NCI-H128 (cell line): ENCODE measurements at regions not wholly inside any gene's neighbourhood (a gene's known extent, or its start where the extent isn't known, plus 50 kb on each side); places are given as distances from the start of the nearest gene placed in this dataset.
"Not testable (repeated sequence)": the region's sequence is repeated elsewhere in the genome, so short reads cannot be mapped to it uniquely, and the experiment has no call there.

ENCODE experiments used
- DNase-seq: peaks from one replicate; lab custom pipeline; 2025; ENCODE audit not compliant: unreplicated experiment; lab: John Stamatoyannopoulos, UW

GRCh38 chr3:110506890-110507289, 564.7 kb upstream of the NECTIN3 start:
- no peak for DNase-seq

- not testable (repeated sequence) for DNase-seq
These were observed 564.0 kb upstream of the NECTIN3 start for GRCh38 chr3:110507570-110507969.

- no peak for DNase-seq
These were observed 558.7 kb upstream of the NECTIN3 start for GRCh38 chr3:110512961-110513360.

GRCh38 chr3:110518031-110518430, 553.6 kb upstream of the NECTIN3 start:
- no peak for DNase-seq

DNA sequence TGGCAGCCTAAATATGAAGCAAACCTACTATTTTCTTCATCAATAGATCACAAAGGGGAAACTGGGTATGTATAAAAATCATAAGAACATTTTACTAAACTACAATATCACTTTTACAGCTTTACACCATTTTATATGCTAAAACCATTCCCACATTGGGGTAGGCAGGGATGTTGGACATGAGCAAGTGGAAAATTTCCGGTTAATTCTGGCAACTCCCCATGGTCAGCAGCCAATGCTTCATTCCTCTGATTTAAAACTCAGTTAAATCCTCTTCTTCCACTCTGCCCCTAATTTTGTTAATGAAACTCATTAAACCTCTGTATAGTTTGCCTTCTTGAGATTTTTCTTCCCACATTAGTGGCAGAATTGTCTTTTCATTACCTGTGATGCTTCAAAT, 552.5 kb upstream of the NECTIN3 start:
- no peak for DNase-seq

DNA sequence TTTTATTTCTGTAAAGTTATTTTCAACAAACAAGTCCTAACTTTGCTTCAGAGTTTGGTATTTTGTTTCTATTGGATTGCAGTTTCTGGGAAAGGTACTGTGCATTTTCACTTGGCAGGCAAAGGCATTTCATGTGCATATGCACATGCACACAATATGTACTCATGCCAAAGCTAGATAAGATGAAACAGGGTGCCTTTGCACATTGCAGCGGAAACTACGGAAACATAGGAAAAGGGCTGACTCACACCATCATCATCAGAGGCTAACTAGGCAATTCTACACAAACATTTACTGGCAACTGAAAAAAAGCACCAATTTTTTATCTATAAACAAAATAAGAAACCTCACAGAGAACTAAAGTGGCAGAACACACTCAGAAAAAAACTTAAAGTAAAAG, 550.6 kb upstream of the NECTIN3 start:
- no peak for DNase-seq

DNA sequence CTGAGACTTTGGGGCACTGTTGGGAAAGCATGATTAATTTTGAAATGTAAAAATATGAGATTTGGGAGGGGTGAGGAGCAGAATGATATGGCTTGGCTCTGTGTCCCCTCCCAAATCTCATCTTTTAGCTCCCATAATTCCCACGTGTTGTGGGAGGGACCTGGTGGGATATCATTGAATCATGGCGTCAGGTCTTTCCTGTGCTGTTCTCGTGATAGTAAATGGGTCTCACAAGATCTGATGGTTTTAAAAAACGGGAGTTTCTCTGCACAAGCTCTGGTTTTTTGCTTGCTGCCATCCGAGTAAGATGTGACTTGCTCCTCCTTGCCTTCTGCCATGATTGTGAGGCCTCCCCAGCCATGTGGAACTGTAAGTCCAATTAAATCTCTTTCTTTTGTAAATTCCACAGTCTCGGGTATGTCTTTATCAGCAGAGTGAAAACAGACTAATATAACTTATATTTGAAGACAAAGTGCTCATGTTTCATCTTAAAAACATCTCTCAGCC, 546.0 kb upstream of the NECTIN3 start:
- DNase-seq, result not testable (repeated sequence)

GRCh38 chr3:110526777-110527727, 544.6 kb upstream of the NECTIN3 start:
- DNase-seq, result no peak

GRCh38 chr3:110528305-110529121, 543.1 kb upstream of the NECTIN3 start:
- DNase-seq, result no peak

GRCh38 chr3:110530902-110531301, 540.7 kb upstream of the NECTIN3 start:
- DNase-seq, result no peak

GRCh38 chr3:110533089-110533488, 538.5 kb upstream of the NECTIN3 start:
- DNase-seq, result no peak

DNA sequence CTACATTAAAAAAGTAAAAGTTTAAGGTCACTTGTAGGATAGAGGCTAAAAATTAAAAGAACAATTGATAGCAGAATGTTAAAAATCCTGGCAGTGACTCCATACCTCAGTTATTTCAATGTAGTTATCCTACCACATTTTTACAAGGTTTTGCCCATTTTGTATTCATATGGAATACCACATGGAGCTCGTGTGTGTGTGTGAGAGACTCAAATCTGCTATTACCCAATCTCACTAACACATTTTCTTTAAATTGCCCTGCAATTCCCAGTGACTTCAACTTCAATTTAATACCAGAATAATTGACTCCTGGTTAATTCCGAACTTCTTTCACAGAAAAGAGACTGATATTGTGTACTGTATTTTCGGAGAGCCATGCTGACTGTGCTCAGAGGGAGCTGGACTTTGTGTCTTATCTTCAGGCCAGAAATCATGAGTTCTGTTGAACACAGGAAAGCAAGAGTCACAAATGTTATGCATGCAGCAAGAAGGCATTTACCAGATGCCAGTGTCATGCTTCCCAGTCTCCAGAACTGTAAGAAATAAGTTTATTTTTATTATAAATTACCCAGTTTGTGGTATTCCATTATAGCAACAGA, 529.0 kb upstream of the NECTIN3 start:
- DNase-seq, result no peak

GRCh38 chr3:110544730-110545129, 526.9 kb upstream of the NECTIN3 start:
- no peak for DNase-seq

DNA sequence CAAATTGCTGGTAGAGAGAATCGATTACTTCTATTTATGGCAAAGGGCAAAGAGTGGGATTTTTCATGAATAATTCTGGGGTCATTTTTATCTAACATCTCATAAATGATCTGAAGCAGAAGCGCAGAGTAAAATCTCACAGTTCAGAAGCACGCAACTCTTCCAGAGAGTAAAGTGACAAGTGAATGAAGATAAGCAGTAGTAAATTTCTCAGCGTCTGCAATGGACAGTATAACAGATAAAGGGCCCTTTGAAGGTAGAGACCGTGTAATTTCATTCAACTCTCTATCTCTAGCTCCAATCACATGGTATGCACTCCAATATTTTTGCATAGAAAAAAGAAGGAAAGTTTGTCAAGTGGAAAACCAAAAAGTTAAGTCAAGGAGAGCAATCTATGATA, 521.1 kb upstream of the NECTIN3 start:
- DNase-seq, result no peak

DNA sequence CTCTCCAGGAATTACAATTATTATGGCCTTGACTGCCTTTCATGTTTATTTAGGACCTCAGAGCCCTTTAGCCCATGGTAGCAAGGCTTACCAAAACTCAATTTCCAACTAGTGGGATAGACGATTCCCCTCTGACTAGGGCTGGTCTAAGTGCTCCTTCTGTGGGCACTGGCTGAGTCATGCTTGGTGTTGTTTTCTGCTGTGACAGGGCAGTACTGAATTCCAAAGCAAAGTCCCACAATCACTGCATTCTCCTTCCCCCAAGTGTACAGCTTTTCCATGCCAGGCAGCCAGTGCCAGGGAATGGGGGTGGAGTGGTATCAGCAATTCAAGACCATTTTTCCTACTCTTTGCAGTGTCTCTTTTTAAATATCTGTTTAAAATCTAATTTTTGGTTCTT, 509.0 kb upstream of the NECTIN3 start:
- no peak for DNase-seq

DNA sequence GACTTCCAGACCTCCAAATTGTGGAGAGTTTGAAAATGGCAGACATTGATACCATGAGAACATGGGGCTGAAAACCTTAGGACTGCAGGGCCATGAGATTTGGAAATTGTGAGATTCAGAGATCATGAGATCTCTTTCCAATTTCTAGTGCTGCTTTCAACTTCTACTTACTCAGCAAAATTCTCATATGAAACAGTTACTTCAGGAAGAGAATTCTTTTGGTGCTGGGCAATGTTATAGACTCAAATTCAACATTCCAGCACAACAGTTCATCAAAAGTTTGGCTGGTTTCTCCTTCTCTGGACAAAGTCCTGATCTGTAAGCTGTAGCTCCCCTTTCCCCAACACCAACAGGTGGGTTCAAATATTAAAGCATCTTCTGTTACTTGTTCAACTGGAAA, 506.9 kb upstream of the NECTIN3 start:
- no peak for DNase-seq

GRCh38 chr3:110567029-110567428, 504.6 kb upstream of the NECTIN3 start:
- no peak for DNase-seq

DNA sequence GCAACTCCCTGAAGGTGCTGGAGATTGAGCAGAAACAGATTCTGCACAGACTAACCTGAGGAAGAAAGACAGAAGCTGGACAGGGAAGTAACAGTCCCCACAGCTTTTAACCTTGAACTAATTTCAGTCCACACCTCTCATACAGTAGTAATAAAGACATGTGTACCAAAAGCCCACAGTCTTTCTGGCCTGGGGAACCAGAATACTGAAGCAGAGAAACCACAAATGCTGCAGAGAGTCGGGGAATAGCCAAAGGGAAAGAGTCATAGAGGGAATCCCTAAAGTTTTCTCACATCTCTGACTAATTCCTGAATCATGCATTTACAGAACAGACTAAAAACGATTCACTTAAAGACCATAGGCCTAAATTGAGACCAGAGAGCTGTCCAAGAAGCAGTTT, 503.4 kb upstream of the NECTIN3 start:
- no peak for DNase-seq

- no peak for DNase-seq
These were observed 502.5 kb upstream of the NECTIN3 start for GRCh38 chr3:110569073-110569472.

DNA sequence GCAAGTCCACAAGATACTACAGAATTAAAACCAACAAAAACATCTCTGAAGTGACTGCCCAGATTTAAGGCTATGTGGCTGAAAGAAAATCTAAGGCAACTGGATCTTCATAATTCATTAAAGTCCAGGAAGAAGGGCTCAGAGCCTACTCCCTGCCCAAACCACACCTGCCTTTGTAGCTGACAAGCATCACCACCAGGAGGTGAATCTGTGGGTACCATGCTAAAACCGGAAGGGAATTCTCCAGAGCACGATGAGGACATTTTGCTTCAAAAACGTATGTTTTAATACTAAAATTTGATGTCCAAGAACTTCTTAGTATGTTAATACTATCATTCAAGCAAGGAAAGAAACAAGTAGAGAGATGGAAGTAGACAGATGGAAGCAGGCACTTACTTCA, 495.9 kb upstream of the NECTIN3 start:
- no peak for DNase-seq

DNA sequence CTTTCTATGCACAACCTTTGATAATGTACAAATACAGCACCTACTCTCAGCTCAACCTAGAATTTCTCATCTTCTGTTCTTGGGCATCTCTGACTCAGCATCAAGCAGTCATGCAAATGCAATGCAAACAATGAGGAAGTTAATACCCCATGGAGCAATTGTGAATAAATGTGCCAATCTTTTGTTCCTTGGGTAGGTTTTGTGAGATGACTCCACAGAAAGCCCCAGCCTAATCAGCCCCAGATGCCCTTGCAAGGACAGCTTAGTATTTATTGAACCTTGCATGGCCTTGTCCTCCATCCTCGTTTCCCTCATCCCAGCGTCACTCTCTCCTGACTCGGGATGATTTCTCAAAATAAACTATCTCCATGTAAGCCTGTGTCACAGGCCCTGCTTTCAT, 494.7 kb upstream of the NECTIN3 start:
- DNase-seq, result no peak
